SU-DHL-6 (cell line): ENCODE measurements at regions not wholly inside any gene's neighbourhood (a gene's known extent, or its start where the extent isn't known, plus 50 kb on each side); places are given as distances from the start of the nearest gene placed in this dataset.
"Not testable (repeated sequence)": the region's sequence is repeated elsewhere in the genome, so short reads cannot be mapped to it uniquely, and the experiment has no call there.

ENCODE experiments used
- CTCF ChIP-seq: fragments of 200-600 bp; sonication (generic); IDR thresholded peaks from one replicate; pipeline ENCODE4 v1.5.1; 2017; ENCODE audit warnings: antibody characterized with exemption, mild to moderate bottlenecking, low read length, moderate library complexity; ENCODE audit not compliant: insufficient read depth, poor library complexity, severe bottlenecking
- EZH2phosphoT487 ChIP-seq: fragments of 200-600 bp; sonication (generic), shearing (Covaris generic); conservative IDR thresholded peaks from 2 replicates; pipeline ENCODE4 v1.6.1; 2018; ENCODE audit warnings: mild to moderate bottlenecking, antibody characterized with exemption, low read length, moderate library complexity, mixed read lengths

- not testable (repeated sequence) for TF ChIP-seq CTCF, EZH2phosphoT487
Measured at GRCh38 chr5:20942603-20943002, 954.6 kb upstream of the CDH18 start.
